ENCODE measurements at regions not wholly inside any gene's neighbourhood (a gene's known extent, or its start where the extent isn't known, plus 50 kb on each side); places are given as distances from the start of the nearest gene placed in this dataset.

DNA sequence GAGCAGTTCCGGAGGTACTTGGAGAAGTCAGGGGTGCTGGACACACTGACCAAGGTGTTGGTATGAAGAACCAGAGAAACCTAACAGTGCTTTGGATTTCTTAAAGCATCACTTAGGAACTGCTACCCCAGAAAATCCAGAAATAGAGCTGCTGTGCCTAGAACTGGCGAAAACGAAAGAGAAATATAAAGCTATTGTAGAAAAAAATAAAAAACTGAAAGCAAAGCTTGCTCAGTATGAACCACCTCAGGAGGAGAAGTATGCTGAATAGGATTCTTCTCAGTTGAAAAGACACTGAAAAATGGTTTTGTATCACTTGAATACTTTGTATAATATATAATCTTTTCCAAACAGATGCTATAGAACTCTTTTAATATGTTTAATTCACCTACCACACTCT, 106.3 kb upstream of the PMFBP1 start:
- H3K4me2 ChIP-seq (ENCODE audit: low read length) = no peak overlapping the region
- intact Hi-C loops (cut with micrococcal nuclease) = no loop called here
- DNase-seq (ENCODE audit: low read depth, low spot score) = no peak
- no TSS peak for BruUV-seq (replicated peaks)
- no peak overlapping the region for H2AFZ ChIP-seq (ENCODE audit: low read depth, low read length, poor library complexity, severe bottlenecking)
- no peak for ATAC-seq
- H3K36me3 ChIP-seq (ENCODE audit: control insufficient read depth in 1 of 2, insufficient read depth in 2 of 2, low read length in 2 of 2) = no peaks in the 10 kb centered on the region
- no peaks in the 10 kb centered on the region for H3K79me2 ChIP-seq (ENCODE audit: insufficient read depth, low read length)
- H4K20me1 ChIP-seq (ENCODE audit: insufficient read depth) = no peaks in the 10 kb centered on the region
- TF ChIP-seq, protein P1, sequence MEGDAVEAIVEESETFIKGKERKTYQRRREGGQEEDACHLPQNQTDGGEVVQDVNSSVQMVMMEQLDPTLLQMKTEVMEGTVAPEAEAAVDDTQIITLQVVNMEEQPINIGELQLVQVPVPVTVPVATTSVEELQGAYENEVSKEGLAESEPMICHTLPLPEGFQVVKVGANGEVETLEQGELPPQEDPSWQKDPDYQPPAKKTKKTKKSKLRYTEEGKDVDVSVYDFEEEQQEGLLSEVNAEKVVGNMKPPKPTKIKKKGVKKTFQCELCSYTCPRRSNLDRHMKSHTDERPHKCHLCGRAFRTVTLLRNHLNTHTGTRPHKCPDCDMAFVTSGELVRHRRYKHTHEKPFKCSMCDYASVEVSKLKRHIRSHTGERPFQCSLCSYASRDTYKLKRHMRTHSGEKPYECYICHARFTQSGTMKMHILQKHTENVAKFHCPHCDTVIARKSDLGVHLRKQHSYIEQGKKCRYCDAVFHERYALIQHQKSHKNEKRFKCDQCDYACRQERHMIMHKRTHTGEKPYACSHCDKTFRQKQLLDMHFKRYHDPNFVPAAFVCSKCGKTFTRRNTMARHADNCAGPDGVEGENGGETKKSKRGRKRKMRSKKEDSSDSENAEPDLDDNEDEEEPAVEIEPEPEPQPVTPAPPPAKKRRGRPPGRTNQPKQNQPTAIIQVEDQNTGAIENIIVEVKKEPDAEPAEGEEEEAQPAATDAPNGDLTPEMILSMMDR (IDR thresholded peaks at IDR 0.05 in 2 of 3, conservative IDR thresholded peaks at IDR 0.05 in 1 of 3; ENCODE audit: borderline replicate concordance in 1 of 3, insufficient read depth in 1 of 3, low read depth in 2 of 3, low read length in 2 of 3) = no peak
- TF ChIP-seq MAX (IDR thresholded peaks at IDR 0.05) (no peak), RAD21 (IDR thresholded peaks at IDR 0.05; ENCODE audit: low read depth) (no peak), EZH2phosphoT487 (IDR thresholded peaks at IDR 0.05; ENCODE audit: borderline replicate concordance) (no peak), SRF (IDR thresholded peaks at IDR 0.05; ENCODE audit: low read depth) (no peak), POLR2A (IDR thresholded peaks at IDR 0.05; ENCODE audit: borderline replicate concordance, extremely low read depth, insufficient read depth, insufficient read length) (no peak), EGR1 (IDR thresholded peaks at IDR 0.05; ENCODE audit: low read depth) (no peak), ELF1 (IDR thresholded peaks at IDR 0.05; ENCODE audit: borderline replicate concordance, low read depth) (no peak)
- TF ChIP-seq, protein P2, sequence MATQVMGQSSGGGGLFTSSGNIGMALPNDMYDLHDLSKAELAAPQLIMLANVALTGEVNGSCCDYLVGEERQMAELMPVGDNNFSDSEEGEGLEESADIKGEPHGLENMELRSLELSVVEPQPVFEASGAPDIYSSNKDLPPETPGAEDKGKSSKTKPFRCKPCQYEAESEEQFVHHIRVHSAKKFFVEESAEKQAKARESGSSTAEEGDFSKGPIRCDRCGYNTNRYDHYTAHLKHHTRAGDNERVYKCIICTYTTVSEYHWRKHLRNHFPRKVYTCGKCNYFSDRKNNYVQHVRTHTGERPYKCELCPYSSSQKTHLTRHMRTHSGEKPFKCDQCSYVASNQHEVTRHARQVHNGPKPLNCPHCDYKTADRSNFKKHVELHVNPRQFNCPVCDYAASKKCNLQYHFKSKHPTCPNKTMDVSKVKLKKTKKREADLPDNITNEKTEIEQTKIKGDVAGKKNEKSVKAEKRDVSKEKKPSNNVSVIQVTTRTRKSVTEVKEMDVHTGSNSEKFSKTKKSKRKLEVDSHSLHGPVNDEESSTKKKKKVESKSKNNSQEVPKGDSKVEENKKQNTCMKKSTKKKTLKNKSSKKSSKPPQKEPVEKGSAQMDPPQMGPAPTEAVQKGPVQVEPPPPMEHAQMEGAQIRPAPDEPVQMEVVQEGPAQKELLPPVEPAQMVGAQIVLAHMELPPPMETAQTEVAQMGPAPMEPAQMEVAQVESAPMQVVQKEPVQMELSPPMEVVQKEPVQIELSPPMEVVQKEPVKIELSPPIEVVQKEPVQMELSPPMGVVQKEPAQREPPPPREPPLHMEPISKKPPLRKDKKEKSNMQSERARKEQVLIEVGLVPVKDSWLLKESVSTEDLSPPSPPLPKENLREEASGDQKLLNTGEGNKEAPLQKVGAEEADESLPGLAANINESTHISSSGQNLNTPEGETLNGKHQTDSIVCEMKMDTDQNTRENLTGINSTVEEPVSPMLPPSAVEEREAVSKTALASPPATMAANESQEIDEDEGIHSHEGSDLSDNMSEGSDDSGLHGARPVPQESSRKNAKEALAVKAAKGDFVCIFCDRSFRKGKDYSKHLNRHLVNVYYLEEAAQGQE (IDR thresholded peaks at IDR 0.05; ENCODE audit: low read depth) = no peak
- no peaks in the 10 kb centered on the region for H3K9me2 ChIP-seq (ENCODE audit: insufficient read depth)
- no peaks in the 10 kb centered on the region for H3K27me3 ChIP-seq (ENCODE audit: insufficient read depth, low read length)
- no peaks in the 10 kb centered on the region for H3K4me1 ChIP-seq (ENCODE audit: control insufficient read depth in 1 of 2, insufficient read depth in 2 of 2, low read length in 2 of 2)
- POLR2A ChIA-PET = interaction anchor here (0.6 kb wide), 1 partner anchor 137 kb away, joined by 6 read pairs; no protein-coding TSS in a partner anchor
- CTCF ChIA-PET = no interaction called here
- RAD21 ChIA-PET (ENCODE audit: low non-redundant PET in 1 of 2, low total read pairs in 2 of 2, uncharacterized antibody in 2 of 2, unreplicated experiment in 2 of 2) = no interaction called here
- no peak overlapping the region for H3K9ac ChIP-seq (ENCODE audit: low read length)
- no peak overlapping the region for H3K27ac ChIP-seq (ENCODE audit: low read depth, low read length)
- H3K9me3 ChIP-seq (ENCODE audit: control insufficient read depth in 1 of 2, insufficient read depth in 1 of 2, low read depth in 1 of 2, low read length in 2 of 2) = no peaks in the 10 kb centered on the region
- no peak overlapping the region for H3K4me3 ChIP-seq (replicated peaks in 1 of 2; ENCODE audit: low read depth in 1 of 2, low read length in 2 of 2)

Data from HCT116 (cell line).